Esophagus muscularis mucosa (tissue), 4 donors: ENCODE measurements at regions not wholly inside any gene's neighbourhood (a gene's known extent, or its start where the extent isn't known, plus 50 kb on each side); places are given as distances from the start of the nearest gene placed in this dataset.
"Not testable (repeated sequence)": the region's sequence is repeated elsewhere in the genome, so short reads cannot be mapped to it uniquely, and the experiment has no call there.

ENCODE experiments used
- CTCF ChIP-seq, 3 experiments: fragments of 200-600 bp in 2 of 3; fragments of 450-650 bp in 1 of 3; sonication (generic) in 2 of 3; IDR thresholded peaks; one replicate each; pipeline ENCODE4 v1.5.1; 2017 to 2019; ENCODE audit warnings: antibody characterized with exemption in 3 of 3, mild to moderate bottlenecking in 2 of 3, moderate library complexity in 1 of 3
- EP300 ChIP-seq: sonication (generic); formaldehyde crosslinking; IDR thresholded peaks from one replicate; pipeline ENCODE4 v1.6.1; 2017; ENCODE audit warnings: antibody characterized with exemption
- POLR2A ChIP-seq: fragments of 450-650 bp; IDR thresholded peaks from one replicate; pipeline ENCODE4 v1.6.1; 2017; ENCODE audit warnings: antibody characterized with exemption, moderate library complexity, mild to moderate bottlenecking, low read depth
- POLR2AphosphoS5 ChIP-seq, 2 donors: sonication (generic); formaldehyde crosslinking; IDR thresholded peaks; one replicate each; pipeline ENCODE4 v1.6.1; 2017; ENCODE audit warnings: antibody characterized with exemption in 2 of 2

- not testable (repeated sequence) for TF ChIP-seq CTCF (IDR thresholded peaks at IDR 0.05); POLR2AphosphoS5 (IDR thresholded peaks at IDR 0.05); POLR2A; EP300
Observed at GRCh38 chr11:122559218-122559617, 96.3 kb upstream of the UBASH3B start.
